NCI-H526 (cell line): ENCODE measurements at regions not wholly inside any gene's neighbourhood (a gene's known extent, or its start where the extent isn't known, plus 50 kb on each side); places are given as distances from the start of the nearest gene placed in this dataset.

Experiments used
- DNase-seq, 2 experiments: peaks; one replicate each; lab custom pipeline; 2025; lab: John Stamatoyannopoulos, UW

GRCh38 chr3:25229586-25229985, 198.5 kb upstream of the RARB start:
- no peak for DNase-seq

DNA sequence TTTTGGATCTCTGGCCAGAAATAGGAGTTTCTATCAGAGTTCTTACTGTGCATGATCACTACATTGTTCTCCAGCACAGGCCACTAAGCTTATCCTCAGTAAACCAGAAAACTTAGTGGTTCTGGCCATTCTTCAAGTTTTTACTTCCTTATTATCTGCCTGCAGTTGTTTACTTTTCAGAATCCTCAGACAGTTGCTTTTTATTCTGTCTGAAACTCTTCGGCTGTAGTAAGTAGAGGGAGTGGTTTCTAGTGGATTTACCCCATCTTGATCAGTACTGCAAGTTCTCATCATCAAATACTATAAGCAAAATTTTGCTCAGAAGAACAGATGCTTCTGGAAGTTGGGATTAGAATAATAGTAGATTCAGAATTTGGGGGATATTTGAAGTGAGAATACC, 193.0 kb upstream of the RARB start:
- no peak for DNase-seq

GRCh38 chr3:25235466-25235865, 192.6 kb upstream of the RARB start:
- no peak for DNase-seq

DNA sequence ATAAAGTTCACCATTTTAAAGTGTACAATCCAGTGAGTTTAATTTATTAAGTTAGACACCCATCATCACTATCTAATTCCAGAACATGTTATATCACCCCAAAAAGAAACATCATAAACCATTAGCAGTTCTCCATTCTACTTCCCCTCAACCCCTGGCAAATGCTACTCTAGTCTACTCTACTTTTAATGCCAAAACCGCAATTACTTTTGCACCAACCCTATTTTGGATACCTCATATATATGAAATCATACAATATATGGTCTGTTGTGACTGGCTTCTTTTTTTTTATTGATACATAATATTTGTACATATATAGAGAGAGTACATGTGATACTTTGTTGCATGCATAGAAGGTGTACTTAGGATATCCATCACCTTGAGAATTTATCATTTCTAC, 190.5 kb upstream of the RARB start:
- DNase-seq, result no peak

DNA sequence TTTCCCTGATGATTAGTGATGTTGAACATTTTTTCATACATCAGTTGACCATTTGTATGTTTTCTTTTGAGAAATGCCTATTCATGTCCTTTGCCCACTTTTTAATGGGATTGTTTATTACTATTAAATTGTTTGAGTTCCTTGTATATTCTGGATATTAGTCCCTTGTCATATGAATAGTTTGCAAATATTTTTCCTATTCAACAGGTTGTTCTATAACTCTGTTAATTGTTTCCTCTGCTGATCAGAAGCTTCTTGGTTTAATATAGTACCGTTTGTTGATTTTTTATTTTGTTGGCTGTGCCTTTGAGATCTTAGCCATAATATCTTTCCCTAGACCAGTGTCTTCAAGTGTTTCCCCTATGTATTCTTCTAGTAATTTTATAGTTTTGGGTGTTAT, 189.0 kb upstream of the RARB start:
- no peak for DNase-seq

- DNase-seq, result no peak
Observed at GRCh38 chr3:25246913-25247312, 181.2 kb upstream of the RARB start.

DNA sequence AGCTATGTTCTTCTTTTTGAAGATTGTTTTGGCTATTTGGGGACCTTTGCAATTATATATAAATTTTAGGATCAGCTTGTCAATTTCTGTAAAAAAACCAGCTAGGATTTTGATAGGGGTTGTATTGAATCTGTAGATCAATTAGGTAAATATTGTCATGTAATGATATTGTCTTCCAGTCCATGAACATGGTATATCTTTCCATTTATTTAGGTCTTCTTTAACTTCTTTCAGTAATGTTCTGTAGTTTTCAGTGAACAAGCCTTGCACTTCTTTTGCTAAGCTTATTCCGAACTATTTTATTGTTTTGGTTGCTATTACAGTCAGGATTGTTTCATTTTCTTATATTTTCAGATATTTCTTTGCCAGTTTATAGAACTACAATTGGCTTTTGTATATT, 175.8 kb upstream of the RARB start:
- no peak for DNase-seq

- DNase-seq, result no peak
Observed at GRCh38 chr3:25257026-25257425, 171.0 kb upstream of the RARB start.

DNA sequence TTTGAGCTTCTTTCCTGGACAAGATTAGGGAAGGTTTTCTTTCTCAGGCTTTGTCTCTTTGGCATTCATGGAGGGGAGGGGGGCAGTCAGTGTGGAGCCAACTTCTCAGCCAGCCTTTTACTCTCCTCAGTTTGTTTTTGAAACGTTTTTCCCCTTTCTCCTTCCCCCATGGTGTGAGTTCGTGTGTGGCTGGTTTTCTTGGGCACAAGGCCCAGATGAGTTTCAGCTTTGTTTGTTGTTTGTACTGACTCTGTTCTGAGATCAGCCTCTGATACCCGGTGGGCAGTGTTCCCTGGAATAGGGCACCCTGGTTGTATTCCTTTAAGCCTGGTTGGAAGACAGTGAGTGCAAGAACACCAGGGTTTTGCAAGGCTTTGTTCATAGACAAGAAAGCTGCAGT, 168.2 kb upstream of the RARB start:
- no peak for DNase-seq

GRCh38 chr3:25262322-25262721, 165.7 kb upstream of the RARB start:
- DNase-seq, result no peak

DNA sequence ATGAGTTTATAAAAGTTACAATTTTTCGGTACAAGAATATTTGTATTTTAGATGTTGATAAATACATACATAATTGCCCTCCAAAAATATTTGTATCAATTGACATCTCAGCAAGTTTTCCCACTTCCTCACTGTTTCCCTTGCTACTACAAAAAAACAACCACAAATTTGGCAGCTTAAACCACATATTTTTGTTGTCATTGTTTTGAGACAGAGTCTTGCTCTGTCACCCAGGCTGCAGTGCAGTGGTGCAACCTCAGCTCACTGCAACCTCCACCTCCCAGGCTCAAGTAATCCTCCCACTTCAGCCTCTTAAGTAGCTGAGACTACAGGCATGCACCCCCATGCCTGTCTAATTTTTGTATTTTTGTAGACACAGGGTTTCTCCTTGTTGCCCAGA, 162.8 kb upstream of the RARB start:
- DNase-seq, result no peak

- no peak for DNase-seq
Observed at GRCh38 chr3:25266677-25267076, 161.4 kb upstream of the RARB start.

- DNase-seq, result no peak
Observed at GRCh38 chr3:25272090-25272489, 156.0 kb upstream of the RARB start.

GRCh38 chr3:25273582-25274171, 154.4 kb upstream of the RARB start:
- DNase-seq, result no peak

DNA sequence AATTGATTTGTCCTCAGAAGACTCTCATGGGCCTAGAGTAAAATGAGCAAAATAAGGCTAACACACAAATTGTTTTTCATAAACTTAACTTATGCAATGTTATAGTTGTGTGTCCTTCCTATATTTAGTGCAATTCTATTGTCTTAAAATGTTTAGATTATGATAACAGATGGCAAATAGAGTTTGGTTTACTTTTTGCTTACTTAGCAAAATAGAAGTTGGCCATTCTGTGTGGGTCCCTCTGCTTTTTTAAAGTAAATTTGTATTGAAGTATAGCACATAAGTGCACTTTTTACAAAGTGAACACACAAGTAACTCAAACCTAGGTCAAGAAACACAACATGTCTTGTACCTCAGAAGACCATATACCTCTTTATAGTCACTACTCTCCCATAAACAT, 150.6 kb upstream of the RARB start:
- no peak for DNase-seq

DNA sequence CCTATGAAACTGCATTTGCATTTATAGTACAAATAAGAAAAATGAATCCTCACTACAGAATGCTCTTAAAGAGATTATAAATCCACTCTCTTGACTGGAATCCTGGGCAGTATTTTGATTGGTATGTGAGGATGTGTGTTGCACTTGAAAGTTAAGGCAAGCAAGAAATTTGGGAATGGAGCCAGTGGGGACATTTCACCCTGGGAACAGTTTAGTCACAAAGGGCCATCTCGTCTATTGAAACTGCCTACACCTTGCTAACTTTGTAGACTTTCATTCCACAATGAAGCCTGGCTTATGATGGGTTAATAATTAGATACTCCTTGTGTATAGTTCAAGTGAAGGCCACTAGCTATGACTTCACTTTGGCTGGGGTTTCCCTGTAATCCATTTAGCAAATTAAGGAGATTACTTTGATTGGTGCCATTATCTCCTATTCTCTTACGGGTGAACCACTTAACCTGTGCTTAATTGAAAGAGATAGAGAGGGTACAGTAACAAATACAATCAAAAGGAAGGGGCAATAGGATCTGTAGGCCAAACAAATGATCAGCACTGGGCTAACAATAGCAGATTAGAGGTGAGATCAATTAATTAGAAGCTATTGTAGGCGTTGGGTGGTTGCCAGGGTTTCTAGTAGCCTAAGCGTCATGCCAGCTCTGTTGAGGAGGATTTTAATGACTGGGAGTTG, 146.9 kb upstream of the RARB start:
- DNase-seq, result no peak

DNA sequence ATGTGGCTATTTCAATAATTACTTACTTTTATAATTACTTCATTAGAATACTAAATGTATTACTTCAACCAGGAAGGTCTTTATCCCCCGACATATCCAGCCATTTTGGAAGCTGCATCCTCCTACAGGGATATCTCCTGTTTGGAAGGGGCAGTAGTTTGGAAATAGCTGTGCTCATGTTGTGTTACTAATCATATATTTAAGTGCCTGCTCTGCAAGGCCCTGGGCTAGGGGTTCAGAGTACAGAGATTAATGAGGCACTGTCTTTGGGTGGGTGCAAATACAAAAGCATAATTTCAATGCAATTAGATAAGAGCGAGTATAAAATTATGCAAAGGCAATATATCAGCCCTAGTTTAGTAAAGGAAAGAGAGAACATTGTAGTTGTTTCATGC, 146.3 kb upstream of the RARB start:
- DNase-seq, result no peak

DNA sequence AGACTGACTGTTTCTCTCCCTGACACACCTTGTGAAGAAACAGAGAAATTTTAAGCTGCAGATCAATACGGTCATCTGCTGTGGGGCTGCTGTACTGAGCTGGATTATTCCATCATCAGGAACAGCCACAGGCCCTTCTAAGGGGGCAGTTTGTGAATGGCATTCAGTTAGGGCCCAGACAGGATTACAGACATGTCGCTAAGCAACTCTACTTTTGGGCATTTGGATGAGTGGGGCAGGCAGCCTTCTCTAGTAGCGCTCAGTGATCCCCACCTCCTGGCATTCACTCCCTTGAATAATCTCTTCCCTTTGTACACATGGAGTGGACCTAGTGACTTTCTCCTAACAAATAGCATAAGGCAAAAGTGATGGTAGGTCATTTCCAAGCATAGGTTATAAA, 144.4 kb upstream of the RARB start:
- no peak for DNase-seq

DNA sequence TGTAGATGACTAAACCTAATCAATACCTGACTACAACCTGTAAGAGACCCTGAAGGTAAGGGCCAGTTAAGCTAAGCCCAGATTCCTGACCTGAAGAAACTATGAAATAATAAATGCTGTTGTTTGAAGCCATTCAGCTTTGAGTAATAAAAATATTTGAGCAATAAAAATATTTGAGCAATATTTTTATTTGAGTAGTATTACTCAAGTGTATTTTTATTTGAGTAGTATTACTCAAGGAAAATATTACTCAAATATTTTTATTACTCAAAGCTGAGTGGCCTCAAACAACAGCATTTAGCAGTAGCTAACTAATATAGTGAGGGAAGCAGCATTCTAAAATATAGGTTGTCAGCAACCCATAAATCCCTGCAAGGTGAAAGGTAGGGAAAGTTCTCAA, 143.8 kb upstream of the RARB start:
- DNase-seq, result no peak

DNA sequence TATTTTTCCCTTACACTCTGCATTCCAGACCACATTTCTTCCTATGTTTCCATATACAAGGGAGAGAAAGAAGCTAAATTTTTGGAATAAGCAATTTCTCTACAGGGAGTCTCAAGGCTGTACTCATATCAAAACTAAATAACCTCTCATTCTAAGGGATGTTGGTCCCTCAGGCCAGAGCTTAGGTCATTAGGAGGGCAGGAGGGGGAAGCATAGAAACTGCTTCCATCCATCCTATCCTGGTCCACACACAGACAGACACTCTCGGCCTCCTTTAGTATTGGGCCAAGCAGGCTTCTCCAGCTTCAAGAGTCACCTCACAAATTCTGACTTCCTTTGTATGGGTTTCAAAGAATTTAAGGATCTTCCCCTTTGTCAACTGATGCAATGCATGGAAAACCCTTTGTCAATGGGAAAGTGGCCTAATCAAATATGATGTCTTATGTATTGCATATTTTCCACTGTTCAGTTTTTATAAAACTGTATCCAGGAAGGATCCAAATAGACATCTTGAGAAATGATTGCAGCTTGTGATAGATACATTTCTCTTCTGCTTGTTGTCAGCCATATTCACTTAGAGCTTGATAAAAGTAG, 140.7 kb upstream of the RARB start:
- no peak for DNase-seq

GRCh38 chr3:25288413-25288812, 139.7 kb upstream of the RARB start:
- DNase-seq, result peak in 1 of 2 experiments; percentile 12

DNA sequence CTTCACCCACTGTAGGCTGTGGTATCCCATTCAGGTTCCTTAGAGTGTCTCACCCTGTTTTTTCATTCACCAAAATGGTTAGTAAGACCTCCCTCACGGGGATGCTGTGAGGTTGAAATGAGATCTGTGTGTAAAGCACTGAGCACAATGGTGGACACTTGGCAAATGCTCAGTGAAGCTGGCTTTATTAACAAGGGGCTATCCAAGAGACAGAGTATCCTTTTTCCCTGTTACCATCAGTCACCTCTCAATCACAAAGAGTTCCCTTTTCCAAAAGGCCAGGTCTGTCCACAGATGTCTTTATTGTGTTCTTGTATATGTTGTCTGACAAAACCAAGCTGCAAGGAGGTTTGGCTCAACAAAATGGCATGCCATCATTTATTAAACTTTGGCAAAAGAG, 138.9 kb upstream of the RARB start:
- no peak for DNase-seq

- DNase-seq, result no peak
Observed at GRCh38 chr3:25289663-25290062, 138.4 kb upstream of the RARB start.

DNA sequence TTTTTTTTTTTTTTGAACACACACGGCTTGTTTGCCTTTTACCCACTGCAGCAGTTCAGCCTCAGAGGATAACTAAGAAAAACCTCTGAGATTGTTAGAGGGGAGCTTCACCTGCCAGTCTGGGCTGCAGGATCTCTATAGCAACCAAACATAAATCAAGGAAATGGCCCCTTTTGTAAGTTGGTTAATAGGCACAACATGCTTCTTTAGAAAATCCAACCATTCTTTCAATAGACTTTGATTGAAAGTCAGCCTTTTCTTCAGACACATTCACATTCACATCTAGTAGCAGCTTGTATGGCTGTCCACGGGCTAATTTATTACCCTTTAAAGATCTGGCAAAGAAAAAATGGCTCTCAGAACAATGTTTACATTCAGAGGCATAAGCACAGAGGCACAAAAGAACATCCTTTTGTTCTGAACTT, 136.6 kb upstream of the RARB start:
- no peak for DNase-seq
